Neural cell (in vitro differentiated cells): ENCODE measurements at regions not wholly inside any gene's neighbourhood (a gene's known extent, or its start where the extent isn't known, plus 50 kb on each side); places are given as distances from the start of the nearest gene placed in this dataset.

Experiments
- H2AFZ ChIP-seq: fragments of 200-600, 300-800 bp; sonication (generic), shearing (Covaris generic); 2 replicates; pipeline ENCODE4 v1.6.0; 2014; ENCODE audit warnings: low read depth, mild to moderate bottlenecking, antibody characterized with exemption, low read length, moderate library complexity
- H3F3A ChIP-seq: fragments of 200-600 bp; shearing (Covaris generic); 2 replicates; pipeline ENCODE4 v1.6.1; 2016; ENCODE audit warnings: mild to moderate bottlenecking, moderate library complexity, mixed read lengths, antibody characterized with exemption, low read length; ENCODE audit not compliant: insufficient read depth, poor library complexity, severe bottlenecking
- H3K27ac ChIP-seq: fragments of 200-600, 300-800 bp; sonication (generic), shearing (Covaris generic); 2 replicates; pipeline ENCODE4 v1.5.1; 2014; ENCODE audit warnings: mild to moderate bottlenecking, low read length, moderate library complexity
- H3K27me3 ChIP-seq: fragments of 300-800, 200-600 bp; sonication (generic), shearing (Covaris generic); 2 replicates; pipeline ENCODE4 v1.6.0; 2014; ENCODE audit warnings: mild to moderate bottlenecking, low read depth, low read length, moderate library complexity; ENCODE audit not compliant: insufficient read depth
- H3K36me3 ChIP-seq: fragments of 300-800, 200-600 bp; sonication (generic), shearing (Covaris generic); 2 replicates; pipeline ENCODE4 v1.5.1; 2014; ENCODE audit warnings: mild to moderate bottlenecking, antibody characterized with exemption, low read length, moderate library complexity; ENCODE audit not compliant: insufficient read depth
- H3K4me2 ChIP-seq: fragments of 300-800, 200-600 bp; sonication (generic), shearing (Covaris generic); 2 replicates; pipeline ENCODE4 v1.6.0; 2014; ENCODE audit warnings: mild to moderate bottlenecking, low read length
- H3K4me3 ChIP-seq: fragments of 300-800, 200-600 bp; sonication (generic), shearing (Covaris generic); 2 replicates; pipeline ENCODE4 v1.5.1; 2014; ENCODE audit warnings: mild to moderate bottlenecking, low read length, moderate library complexity
- H3K79me2 ChIP-seq: fragments of 200-600 bp; shearing (Covaris generic); replicated peaks from 2 replicates; pipeline ENCODE4 v1.6.0; 2014; ENCODE audit warnings: mild to moderate bottlenecking, low read length, moderate library complexity; ENCODE audit not compliant: insufficient read depth
- H3K9ac ChIP-seq: fragments of 300-800, 200-600 bp; sonication (generic), shearing (Covaris generic); 2 replicates; pipeline ENCODE4 v1.6.1; 2016; ENCODE audit warnings: mild to moderate bottlenecking, low read length, mixed read lengths
- H3K9me2 ChIP-seq: fragments of 200-600 bp; shearing (Covaris generic); 2 replicates; pipeline ENCODE4 v1.6.1; 2016; ENCODE audit warnings: mild to moderate bottlenecking, low read length, mixed read lengths; ENCODE audit not compliant: insufficient read depth
- H3K9me3 ChIP-seq: fragments of 200-600, 300-800 bp; sonication (generic), shearing (Covaris generic); 2 replicates; pipeline ENCODE4 v1.6.1; 2016; ENCODE audit warnings: mild to moderate bottlenecking, mixed run types, low read length, moderate library complexity, mixed read lengths
- H4K20me1 ChIP-seq: fragments of 200-600 bp; shearing (Covaris generic); 2 replicates; pipeline ENCODE4 v1.6.1; 2016; ENCODE audit warnings: mild to moderate bottlenecking, mixed run types; ENCODE audit not compliant: insufficient read depth
- CTCF ChIP-seq: fragments of 450-650 bp; IDR thresholded peaks from 2 replicates; pipeline ENCODE4 v1.5.1; 2014; ENCODE audit warnings: antibody characterized with exemption, mild to moderate bottlenecking, moderate library complexity; ENCODE audit not compliant: poor library complexity, severe bottlenecking
- EP300 ChIP-seq: fragments of 450-650 bp; conservative IDR thresholded peaks from 2 replicates; pipeline ENCODE4 v1.6.1; 2014; ENCODE audit warnings: antibody characterized with exemption, mild to moderate bottlenecking, moderate library complexity; ENCODE audit not compliant: poor library complexity, severe bottlenecking
- EZH2 ChIP-seq: fragments of 200-600, 300-800 bp; shearing (Covaris generic), sonication (generic); IDR thresholded peaks from 2 replicates; pipeline ENCODE4 v1.6.1; 2014; ENCODE audit warnings: antibody characterized with exemption, low read length, borderline replicate concordance, mild to moderate bottlenecking; ENCODE audit not compliant: insufficient read depth, poor library complexity, severe bottlenecking
- MXI1 ChIP-seq: fragments of 450-650 bp; conservative IDR thresholded peaks from 2 replicates; pipeline ENCODE4 v1.6.1; 2014; ENCODE audit warnings: antibody characterized with exemption, mild to moderate bottlenecking; ENCODE audit not compliant: poor library complexity, severe bottlenecking
- POLR2AphosphoS5 ChIP-seq: IDR thresholded peaks from 2 replicates; pipeline ENCODE4 v1.6.1; 2012
- RAD21 ChIP-seq: fragments of 450-650 bp; conservative IDR thresholded peaks from 2 replicates; pipeline ENCODE4 v1.6.1; 2014; ENCODE audit warnings: antibody characterized with exemption, mild to moderate bottlenecking, moderate library complexity
- REST ChIP-seq: IDR thresholded peaks from 2 replicates; pipeline ENCODE4 v1.6.1; 2012; ENCODE audit warnings: borderline replicate concordance
- SMC3 ChIP-seq: fragments of 450-650 bp; conservative IDR thresholded peaks from 2 replicates; pipeline ENCODE4 v1.6.1; 2014; ENCODE audit warnings: antibody characterized with exemption, mild to moderate bottlenecking, moderate library complexity; ENCODE audit not compliant: poor library complexity
- TAF1 ChIP-seq: IDR thresholded peaks from 2 replicates; pipeline ENCODE4 v1.6.1; 2012; ENCODE audit warnings: low read depth

GRCh38 chr7:68978710-68979109, 619.6 kb upstream of the AUTS2 start:
- no peak overlapping the region for H3K4me3 ChIP-seq
- H3K27ac ChIP-seq = no peak overlapping the region

GRCh38 chr7:68980011-68980410, 618.3 kb upstream of the AUTS2 start:
- no peak overlapping the region for H3K27ac ChIP-seq
- TF ChIP-seq EP300 = no peak
- TF ChIP-seq SMC3 = no peak
- no peak for TF ChIP-seq REST
- no peak for TF ChIP-seq RAD21
- no peak for TF ChIP-seq TAF1
- TF ChIP-seq POLR2AphosphoS5 = no peak
- TF ChIP-seq MXI1 = no peak
- no peak for TF ChIP-seq CTCF

More at GRCh38 chr7:68978710-68979109, 619.6 kb upstream of the AUTS2 start:
- TF ChIP-seq CTCF (no peak), MXI1 (no peak), RAD21 (no peak), EZH2 (no peak), EP300 (no peak), POLR2AphosphoS5 (no peak), REST (no peak), TAF1 (no peak)
- H3K36me3 ChIP-seq = no peaks in the 10 kb centered on the region
- H3K27me3 ChIP-seq = no peaks in the 10 kb centered on the region
- no peaks in the 10 kb centered on the region for H4K20me1 ChIP-seq
- H3K4me2 ChIP-seq = no peak overlapping the region
- no peaks in the 10 kb centered on the region for H3K9me3 ChIP-seq
- no peaks in the 10 kb centered on the region for H3K9me2 ChIP-seq
- H2AFZ ChIP-seq = no peak overlapping the region
- no peaks in the 10 kb centered on the region for H3F3A ChIP-seq
- H3K9ac ChIP-seq = no peak overlapping the region
- H3K79me2 ChIP-seq = no peaks in the 10 kb centered on the region

More at GRCh38 chr7:68980011-68980410, 618.3 kb upstream of the AUTS2 start:
- Histone ChIP-seq H3F3A (no peaks in the 10 kb centered on the region), H3K9me3 (no peaks in the 10 kb centered on the region), H2AFZ (no peak overlapping the region), H3K9me2 (no peaks in the 10 kb centered on the region), H3K79me2 (no peaks in the 10 kb centered on the region), H3K4me2 (no peak overlapping the region), H3K27me3 (no peaks in the 10 kb centered on the region), H3K4me3 (no peak overlapping the region), H3K9ac (no peak overlapping the region), H4K20me1 (no peaks in the 10 kb centered on the region), H3K36me3 (no peaks in the 10 kb centered on the region)
